Keratinocyte (primary cell): ENCODE measurements at regions not wholly inside any gene's neighbourhood (a gene's known extent, or its start where the extent isn't known, plus 50 kb on each side); places are given as distances from the start of the nearest gene placed in this dataset.

Experiments
- DNase-seq: peaks from one replicate; pipeline ENCODE4 v3.0.0-alpha.2; 2011; ENCODE audit warnings: low read depth, missing footprints, low spot score
- FAIRE-seq: peaks from 2 replicates; lab custom pipeline; 2011; peaks lifted over from hg19 to GRCh38; lab: Jason Lieb, UNC
- H2AFZ ChIP-seq: 2 replicates; pipeline ENCODE4 v1.6.0; 2012; ENCODE audit warnings: low read length, control low read depth, inconsistent platforms; ENCODE audit not compliant: control insufficient read depth
- H3K27ac ChIP-seq: 2 replicates; pipeline ENCODE4 v1.5.1; 2011; ENCODE audit warnings: low read length; ENCODE audit not compliant: control insufficient read depth, insufficient read depth
- H3K27me3 ChIP-seq: 3 replicates; pipeline ENCODE4 v1.6.0; 2011; ENCODE audit warnings: low read length; ENCODE audit not compliant: control insufficient read depth, insufficient read depth; ENCODE audit errors: extremely low read depth
- H3K36me3 ChIP-seq, 2 experiments: 2 replicates in 1 of 2; 3 replicates in 1 of 2; pipeline ENCODE4 v1.5.1; 2011; ENCODE audit warnings: low read length in 2 of 2, mild to moderate bottlenecking in 1 of 2; ENCODE audit not compliant: control insufficient read depth in 2 of 2, insufficient read depth in 2 of 2; ENCODE audit errors: extremely low read depth in 1 of 2
- H3K4me1 ChIP-seq: 3 replicates; pipeline ENCODE4 v1.5.1; 2011; ENCODE audit warnings: low read length; ENCODE audit not compliant: control insufficient read depth, insufficient read depth; ENCODE audit errors: extremely low read depth
- H3K4me2 ChIP-seq: 3 replicates; pipeline ENCODE4 v1.6.0; 2011; ENCODE audit warnings: low read depth, low read length; ENCODE audit not compliant: control insufficient read depth, insufficient read depth; ENCODE audit errors: extremely low read depth
- H3K4me3 ChIP-seq, 3 experiments: fragments of 200-600 bp in 1 of 3; sonication (generic) in 1 of 3; 2 replicates in 2 of 3; 3 replicates in 1 of 3; pipeline ENCODE4 v1.5.1; 2011 to 2016; ENCODE audit warnings: low read length in 3 of 3, mild to moderate bottlenecking in 3 of 3, control low read depth in 2 of 3, inconsistent platforms in 1 of 3, low read depth in 1 of 3, mixed read lengths in 1 of 3, mixed run types in 1 of 3, moderate library complexity in 1 of 3; ENCODE audit not compliant: control insufficient read depth in 2 of 3, insufficient read depth in 2 of 3; ENCODE audit errors: extremely low read depth in 1 of 3
- H3K79me2 ChIP-seq: 2 replicates; pipeline ENCODE4 v1.6.0; 2012; ENCODE audit warnings: low read length; ENCODE audit not compliant: control insufficient read depth, insufficient read depth
- H3K9ac ChIP-seq: 3 replicates; pipeline ENCODE4 v1.6.0; 2011; ENCODE audit warnings: low read length; ENCODE audit not compliant: control insufficient read depth, insufficient read depth; ENCODE audit errors: extremely low read depth
- H3K9me1 ChIP-seq: 3 replicates; pipeline ENCODE4 v1.6.0; 2011; ENCODE audit warnings: low read length; ENCODE audit not compliant: control insufficient read depth, insufficient read depth; ENCODE audit errors: extremely low read depth
- H3K9me3 ChIP-seq: 2 replicates; pipeline ENCODE4 v1.5.1; 2012; ENCODE audit warnings: low read depth, low read length; ENCODE audit not compliant: control insufficient read depth
- H4K20me1 ChIP-seq: 3 replicates; pipeline ENCODE4 v1.6.0; 2011; ENCODE audit warnings: low read length; ENCODE audit not compliant: control insufficient read depth, insufficient read depth; ENCODE audit errors: extremely low read depth
- EZH2 ChIP-seq: IDR thresholded peaks from one replicate; pipeline ENCODE4 v1.6.1; 2012; ENCODE audit warnings: inconsistent platforms, mild to moderate bottlenecking, low read length, moderate library complexity
- dilution Hi-C: fragments of 300-500 bp; cut with MboI; formaldehyde crosslinking; loops from one replicate; pipeline ENCODE4 v1.7.0; 2020; ENCODE audit warnings: low sequenced_read_pairs; ENCODE audit not compliant: extremely low pct_ligation_motif_present
- TF ChIP-seq, protein P1 (sequence below), 3 experiments: IDR thresholded peaks in 1 of 3; conservative IDR thresholded peaks in 1 of 3; optimal IDR thresholded peaks in 1 of 3; 2 replicates in 2 of 3; 3 replicates in 1 of 3; pipeline versions ENCODE3 to v1.5.1; 2011; ENCODE audit warnings: low read length in 3 of 3, mild to moderate bottlenecking in 3 of 3, moderate library complexity in 2 of 3, control low read depth in 1 of 3, inconsistent platforms in 1 of 3; ENCODE audit not compliant: insufficient read depth in 2 of 3; ENCODE audit errors: extremely low read depth in 1 of 3

DNA sequence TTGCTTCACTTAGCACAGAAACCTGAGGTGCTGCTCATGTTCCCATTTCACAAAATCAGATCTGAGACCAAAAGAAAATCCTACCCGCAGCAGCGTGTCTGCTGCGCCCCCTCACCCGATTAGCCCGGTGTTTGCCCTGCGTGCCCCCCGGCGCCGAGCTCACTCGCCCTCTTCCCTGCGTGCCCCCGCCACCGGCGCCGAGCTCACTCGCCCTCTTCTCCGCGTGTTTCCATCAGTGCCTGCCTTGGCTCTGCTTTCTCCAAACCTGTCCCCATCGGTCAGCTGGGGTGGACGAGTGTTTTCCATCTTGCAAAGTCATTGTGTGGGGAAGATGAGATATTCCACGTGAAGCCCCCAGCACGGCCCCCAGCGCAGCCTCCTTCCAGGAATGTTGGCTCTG, 225.3 kb upstream of the PITRM1 start:
- TF ChIP-seq, protein P1, sequence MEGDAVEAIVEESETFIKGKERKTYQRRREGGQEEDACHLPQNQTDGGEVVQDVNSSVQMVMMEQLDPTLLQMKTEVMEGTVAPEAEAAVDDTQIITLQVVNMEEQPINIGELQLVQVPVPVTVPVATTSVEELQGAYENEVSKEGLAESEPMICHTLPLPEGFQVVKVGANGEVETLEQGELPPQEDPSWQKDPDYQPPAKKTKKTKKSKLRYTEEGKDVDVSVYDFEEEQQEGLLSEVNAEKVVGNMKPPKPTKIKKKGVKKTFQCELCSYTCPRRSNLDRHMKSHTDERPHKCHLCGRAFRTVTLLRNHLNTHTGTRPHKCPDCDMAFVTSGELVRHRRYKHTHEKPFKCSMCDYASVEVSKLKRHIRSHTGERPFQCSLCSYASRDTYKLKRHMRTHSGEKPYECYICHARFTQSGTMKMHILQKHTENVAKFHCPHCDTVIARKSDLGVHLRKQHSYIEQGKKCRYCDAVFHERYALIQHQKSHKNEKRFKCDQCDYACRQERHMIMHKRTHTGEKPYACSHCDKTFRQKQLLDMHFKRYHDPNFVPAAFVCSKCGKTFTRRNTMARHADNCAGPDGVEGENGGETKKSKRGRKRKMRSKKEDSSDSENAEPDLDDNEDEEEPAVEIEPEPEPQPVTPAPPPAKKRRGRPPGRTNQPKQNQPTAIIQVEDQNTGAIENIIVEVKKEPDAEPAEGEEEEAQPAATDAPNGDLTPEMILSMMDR (optimal IDR thresholded peaks at IDR 0.05 in 1 of 3, IDR thresholded peaks at IDR 0.05 in 1 of 3, conservative IDR thresholded peaks at IDR 0.05 in 1 of 3; ENCODE audit: extremely low read depth in 1 of 3, insufficient read depth in 2 of 3, low read length in 3 of 3) = no peak
- no peak for TF ChIP-seq EZH2
- Histone ChIP-seq H4K20me1 (no peaks in the 10 kb centered on the region), H2AFZ (no peak overlapping the region), H3K9me1 (no peaks in the 10 kb centered on the region), H3K36me3 (no peaks in the 10 kb centered on the region), H3K79me2 (no peaks in the 10 kb centered on the region), H3K27me3 (no peaks in the 10 kb centered on the region), H3K9me3 (no peaks in the 10 kb centered on the region), H3K9ac (no peak overlapping the region), H3K4me2 (no peak overlapping the region), H3K4me1 (no peaks in the 10 kb centered on the region), H3K27ac (no peak overlapping the region), H3K4me3 (no peak overlapping the region)
- dilution Hi-C loops = no loop called here
- FAIRE-seq (no peak), DNase-seq (no peak)

DNA sequence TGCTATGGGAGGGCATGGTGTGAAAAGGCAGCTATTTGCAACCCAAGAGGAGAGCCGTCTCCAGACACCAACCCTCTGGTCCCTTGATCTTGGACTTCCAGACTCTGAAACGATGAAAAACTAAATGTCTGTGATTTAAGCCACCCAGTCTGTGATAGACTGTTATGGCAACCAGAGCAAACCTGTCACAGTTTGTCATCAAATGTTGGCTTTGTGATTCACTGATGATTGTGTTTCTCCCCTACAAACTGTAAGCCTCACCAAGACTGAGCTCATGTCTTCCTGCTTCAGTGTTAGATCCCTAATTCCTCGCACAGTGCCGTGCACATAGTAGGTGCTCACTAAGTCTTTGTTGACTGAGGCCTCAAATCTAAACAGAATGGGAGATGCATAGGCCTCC, 224.6 kb upstream of the PITRM1 start:
- no peak for FAIRE-seq
- no peak for TF ChIP-seq EZH2
- TF ChIP-seq, protein P1 (optimal IDR thresholded peaks at IDR 0.05 in 1 of 3, IDR thresholded peaks at IDR 0.05 in 1 of 3, conservative IDR thresholded peaks at IDR 0.05 in 1 of 3; ENCODE audit: extremely low read depth in 1 of 3, insufficient read depth in 2 of 3, low read length in 3 of 3) = no peak
- Histone ChIP-seq H3K9me1 (no peaks in the 10 kb centered on the region), H3K79me2 (no peaks in the 10 kb centered on the region), H3K27me3 (no peaks in the 10 kb centered on the region), H2AFZ (no peak overlapping the region), H3K27ac (no peak overlapping the region), H3K9me3 (no peaks in the 10 kb centered on the region), H4K20me1 (no peaks in the 10 kb centered on the region), H3K36me3 (no peaks in the 10 kb centered on the region), H3K4me1 (no peaks in the 10 kb centered on the region), H3K4me2 (no peak overlapping the region), H3K4me3 (no peak overlapping the region), H3K9ac (no peak overlapping the region)
- no peak for DNase-seq
- dilution Hi-C loops = no loop called here
